ENCODE measurements at regions not wholly inside any gene's neighbourhood (a gene's known extent, or its start where the extent isn't known, plus 50 kb on each side); places are given as distances from the start of the nearest gene placed in this dataset.

DNA sequence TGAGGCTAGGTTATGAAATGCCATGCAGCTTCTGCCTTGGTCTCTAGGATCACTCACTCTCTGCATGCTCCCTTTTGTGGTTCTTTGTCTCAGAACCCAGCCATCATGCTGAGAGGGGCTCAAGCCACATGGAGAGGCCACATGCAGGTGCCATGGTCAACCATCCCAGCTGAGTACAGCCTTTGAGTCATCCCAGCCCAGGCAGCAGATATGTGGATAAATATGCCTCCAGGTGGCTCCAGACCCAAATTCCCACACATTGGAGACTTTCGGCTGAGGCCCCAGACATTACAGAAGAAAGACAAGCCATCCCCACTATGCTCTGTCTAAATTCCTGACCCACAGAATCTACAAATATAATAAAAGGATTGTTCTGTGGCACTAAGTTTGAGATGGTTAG is 102.0 kb downstream of the LHX9 start:
- TF ChIP-seq POLR2AphosphoS5 (IDR thresholded peaks at IDR 0.05; ENCODE audit: low read depth, low read length) (no peak), JUND (IDR thresholded peaks at IDR 0.05) (no peak), RAD21 (IDR thresholded peaks at IDR 0.05; ENCODE audit: low read depth) (no peak), ZNF274 (IDR thresholded peaks at IDR 0.05; ENCODE audit: low read depth, low read length) (no peak), EZH2 (IDR thresholded peaks at IDR 0.05) (no peak), REST (IDR thresholded peaks at IDR 0.05; ENCODE audit: low read depth) (no peak), EZH2phosphoT487 (IDR thresholded peaks at IDR 0.05; ENCODE audit: borderline replicate concordance) (no peak)
